ENCODE measurements at regions not wholly inside any gene's neighbourhood (a gene's known extent, or its start where the extent isn't known, plus 50 kb on each side); places are given as distances from the start of the nearest gene placed in this dataset.

- Histone ChIP-seq H3K9ac (ENCODE audit: low read depth in 2 of 2, low read length in 2 of 2) (no peak overlapping the region), H3K27ac (no peak overlapping the region), H3K9me3 (no peaks in the 10 kb centered on the region), H3K27me3 (no peaks in the 10 kb centered on the region), H3K4me1 (no peaks in the 10 kb centered on the region), H3K36me3 (no peaks in the 10 kb centered on the region), H3K4me3 (no peak overlapping the region)
- no peak for TF ChIP-seq CTCF (IDR thresholded peaks at IDR 0.05)
- intact Hi-C loops (cut with DNase I): no loop called here
- no peak for DNase-seq
Observed at GRCh38 chr5:136799806-136800372, 434.5 kb upstream of the TRPC7 start.

DNA sequence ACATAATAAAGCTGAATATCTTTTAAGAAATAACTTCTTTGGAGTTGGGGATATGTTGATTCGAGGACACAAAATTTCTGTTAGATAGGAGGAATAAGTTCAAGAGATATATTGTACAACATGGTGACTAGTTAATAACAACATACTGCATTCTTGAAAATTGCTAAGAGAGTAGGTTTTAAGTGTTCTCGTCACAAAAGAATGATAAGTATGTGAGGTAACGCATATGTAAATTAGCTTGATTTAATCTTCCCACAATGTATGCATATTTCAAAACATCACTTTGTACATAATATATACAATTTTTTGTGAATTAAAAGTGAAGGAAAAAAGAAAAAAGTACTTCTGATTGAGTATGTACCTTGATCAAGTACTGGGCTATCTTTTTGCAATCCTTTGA is 428.0 kb upstream of the TRPC7 start:
- intact Hi-C loops (cut with DNase I): no loop called here

GRCh38 chr5:136781464-136781863 is 416.1 kb upstream of the TRPC7 start:
- Histone ChIP-seq H3K27me3 (no peaks in the 10 kb centered on the region), H3K4me3 (no peak overlapping the region), H3K27ac (no peak overlapping the region), H3K9ac (ENCODE audit: low read depth in 2 of 2, low read length in 2 of 2) (no peak overlapping the region), H3K4me1 (no peaks in the 10 kb centered on the region), H3K36me3 (no peaks in the 10 kb centered on the region), H3K9me3 (no peaks in the 10 kb centered on the region)
- no peak for DNase-seq
- intact Hi-C loops (cut with DNase I): no loop called here
- TF ChIP-seq CTCF (IDR thresholded peaks at IDR 0.05): no peak

More for the DNA sequence above, 428.0 kb upstream of the TRPC7 start:
- DNase-seq: no peak
- no peak overlapping the region for H3K27ac ChIP-seq
- H3K4me3 ChIP-seq: no peak overlapping the region
- no peaks in the 10 kb centered on the region for H3K36me3 ChIP-seq
- no peaks in the 10 kb centered on the region for H3K27me3 ChIP-seq
- no peak overlapping the region for H3K9ac ChIP-seq (ENCODE audit: low read depth in 2 of 2, low read length in 2 of 2)
- no peaks in the 10 kb centered on the region for H3K4me1 ChIP-seq
- H3K9me3 ChIP-seq: no peaks in the 10 kb centered on the region
- no peak for TF ChIP-seq CTCF (IDR thresholded peaks at IDR 0.05)

GRCh38 chr5:136780518-136780917 is 415.2 kb upstream of the TRPC7 start:
- Histone ChIP-seq H3K27me3 (no peaks in the 10 kb centered on the region), H3K27ac (no peak overlapping the region), H3K4me1 (no peaks in the 10 kb centered on the region), H3K9ac (ENCODE audit: low read depth in 2 of 2, low read length in 2 of 2) (no peak overlapping the region), H3K9me3 (no peaks in the 10 kb centered on the region), H3K36me3 (no peaks in the 10 kb centered on the region), H3K4me3 (no peak overlapping the region)
- no peak for DNase-seq
- intact Hi-C loops (cut with DNase I): no loop called here
- no peak for TF ChIP-seq CTCF (IDR thresholded peaks at IDR 0.05)

- Histone ChIP-seq H3K9ac (ENCODE audit: low read depth in 2 of 2, low read length in 2 of 2) (no peak overlapping the region), H3K4me3 (no peak overlapping the region), H3K27me3 (no peaks in the 10 kb centered on the region), H3K9me3 (no peaks in the 10 kb centered on the region), H3K36me3 (no peaks in the 10 kb centered on the region), H3K4me1 (no peaks in the 10 kb centered on the region), H3K27ac (no peak overlapping the region)
- DNase-seq: no peak
- intact Hi-C loops (cut with DNase I): loop anchor here (5.0 kb wide), 1 partner anchor 529 kb away; no protein-coding TSS in a partner anchor
- no peak for TF ChIP-seq CTCF (IDR thresholded peaks at IDR 0.05)
Observed at GRCh38 chr5:136776022-136776927, 410.9 kb upstream of the TRPC7 start.

Data from colonic mucosa (tissue), 4 donors.